Testis (tissue), 2 donors: ENCODE measurements at regions not wholly inside any gene's neighbourhood (a gene's known extent, or its start where the extent isn't known, plus 50 kb on each side); places are given as distances from the start of the nearest gene placed in this dataset.
"Not testable (repeated sequence)": the region's sequence is repeated elsewhere in the genome, so short reads cannot be mapped to it uniquely, and the experiment has no call there.

Source experiments
- DNase-seq: peaks from one replicate; pipeline ENCODE4 v3.0.0-alpha.2; 2019
- H3K27ac ChIP-seq, 2 donors: fragments of 200-600 bp; sonication (generic); one replicate each; pipeline ENCODE4 v1.5.1; 2019
- H3K27me3 ChIP-seq: fragments of 200-600 bp; sonication (generic); one replicate; pipeline ENCODE4 v1.5.1; 2019
- H3K36me3 ChIP-seq: fragments of 200-600 bp; sonication (generic); one replicate; pipeline ENCODE4 v1.5.1; 2017; ENCODE audit warnings: low read depth; ENCODE audit errors: missing control alignments
- H3K4me1 ChIP-seq: fragments of 200-600 bp; sonication (generic); one replicate; pipeline ENCODE4 v1.5.1; 2019
- H3K4me3 ChIP-seq, 2 donors: fragments of 200-600 bp; sonication (generic); one replicate each; pipeline ENCODE4 v1.5.1; 2017 to 2019
- H3K9me3 ChIP-seq: fragments of 200-600 bp; sonication (generic); one replicate; pipeline ENCODE4 v1.5.1; 2017
- POLR2A ChIP-seq: fragments of 450-650 bp; IDR thresholded peaks from one replicate; pipeline ENCODE4 v1.6.1; 2017; ENCODE audit warnings: antibody characterized with exemption, mild to moderate bottlenecking, moderate library complexity
- WGBS, 2 donors: methylation state at CpG; one replicate each; pipeline ENCODE4 v1.1.5; 2018; 5-methylcytosine and 5-hydroxymethylcytosine counted together
- intact Hi-C: fragments of 100-400 bp; cut with DNase I; formaldehyde crosslinking; loops from one replicate; pipeline ENCODE4 v1.15.1; 2023; ENCODE audit warnings: low total_unique reads
- TF ChIP-seq, protein P1 (sequence below), 3 experiments: fragments of 450-650 bp in 2 of 3; fragments of 200-600 bp in 1 of 3; sonication (generic) in 1 of 3; IDR thresholded peaks; one replicate each; pipeline ENCODE4 v1.5.1; 2016 to 2019; ENCODE audit warnings: antibody characterized with exemption in 3 of 3, mild to moderate bottlenecking in 2 of 3, moderate library complexity in 1 of 3

- no peaks in the 10 kb centered on the region for H3K36me3 ChIP-seq
- H3K27ac ChIP-seq: no peak overlapping the region
- H3K27me3 ChIP-seq: no peaks in the 10 kb centered on the region
- H3K4me3 ChIP-seq: no peak overlapping the region
- no peaks in the 10 kb centered on the region for H3K9me3 ChIP-seq
- WGBS, 2 donors: 43 to 58% methylated on average over 6 of the region's 6 CpGs
- no peak for DNase-seq
- H3K4me1 ChIP-seq: no peaks in the 10 kb centered on the region
- intact Hi-C loops: no loop called here
- no peak for TF ChIP-seq POLR2A
- TF ChIP-seq, protein P1, sequence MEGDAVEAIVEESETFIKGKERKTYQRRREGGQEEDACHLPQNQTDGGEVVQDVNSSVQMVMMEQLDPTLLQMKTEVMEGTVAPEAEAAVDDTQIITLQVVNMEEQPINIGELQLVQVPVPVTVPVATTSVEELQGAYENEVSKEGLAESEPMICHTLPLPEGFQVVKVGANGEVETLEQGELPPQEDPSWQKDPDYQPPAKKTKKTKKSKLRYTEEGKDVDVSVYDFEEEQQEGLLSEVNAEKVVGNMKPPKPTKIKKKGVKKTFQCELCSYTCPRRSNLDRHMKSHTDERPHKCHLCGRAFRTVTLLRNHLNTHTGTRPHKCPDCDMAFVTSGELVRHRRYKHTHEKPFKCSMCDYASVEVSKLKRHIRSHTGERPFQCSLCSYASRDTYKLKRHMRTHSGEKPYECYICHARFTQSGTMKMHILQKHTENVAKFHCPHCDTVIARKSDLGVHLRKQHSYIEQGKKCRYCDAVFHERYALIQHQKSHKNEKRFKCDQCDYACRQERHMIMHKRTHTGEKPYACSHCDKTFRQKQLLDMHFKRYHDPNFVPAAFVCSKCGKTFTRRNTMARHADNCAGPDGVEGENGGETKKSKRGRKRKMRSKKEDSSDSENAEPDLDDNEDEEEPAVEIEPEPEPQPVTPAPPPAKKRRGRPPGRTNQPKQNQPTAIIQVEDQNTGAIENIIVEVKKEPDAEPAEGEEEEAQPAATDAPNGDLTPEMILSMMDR (IDR thresholded peaks at IDR 0.05): no peak
Measured at GRCh38 chr14:48616931-48617330, 941.5 kb upstream of the MDGA2 start.

- H3K27me3 ChIP-seq: no peaks in the 10 kb centered on the region
- no peaks in the 10 kb centered on the region for H3K4me1 ChIP-seq
- H3K27ac ChIP-seq: no peak overlapping the region
- no peaks in the 10 kb centered on the region for H3K9me3 ChIP-seq
- no peak for DNase-seq
- 72 to 93% methylated on average over 1 of the region's 1 CpG for WGBS, 2 donors
- intact Hi-C loops: no loop called here
- H3K4me3 ChIP-seq: no peak overlapping the region
- TF ChIP-seq POLR2A: no peak
- TF ChIP-seq, protein P1 (IDR thresholded peaks at IDR 0.05): no peak
- no peaks in the 10 kb centered on the region for H3K36me3 ChIP-seq
Measured at GRCh38 chr14:48615618-48616017, 940.2 kb upstream of the MDGA2 start.

- no peak for TF ChIP-seq POLR2A
- TF ChIP-seq, protein P1 (IDR thresholded peaks at IDR 0.05): no peak
- intact Hi-C loops: no loop called here
- Histone ChIP-seq H3K27ac (no peak overlapping the region), H3K4me3 (no peak overlapping the region), H3K27me3 (no peaks in the 10 kb centered on the region), H3K4me1 (no peaks in the 10 kb centered on the region), H3K36me3 (no peaks in the 10 kb centered on the region), H3K9me3 (no peaks in the 10 kb centered on the region)
- DNase-seq: no peak
- WGBS, 2 donors: 34 to 40% methylated on average over 2 of the region's 2 CpGs
Measured at GRCh38 chr14:48614003-48614402, 938.6 kb upstream of the MDGA2 start.

DNA sequence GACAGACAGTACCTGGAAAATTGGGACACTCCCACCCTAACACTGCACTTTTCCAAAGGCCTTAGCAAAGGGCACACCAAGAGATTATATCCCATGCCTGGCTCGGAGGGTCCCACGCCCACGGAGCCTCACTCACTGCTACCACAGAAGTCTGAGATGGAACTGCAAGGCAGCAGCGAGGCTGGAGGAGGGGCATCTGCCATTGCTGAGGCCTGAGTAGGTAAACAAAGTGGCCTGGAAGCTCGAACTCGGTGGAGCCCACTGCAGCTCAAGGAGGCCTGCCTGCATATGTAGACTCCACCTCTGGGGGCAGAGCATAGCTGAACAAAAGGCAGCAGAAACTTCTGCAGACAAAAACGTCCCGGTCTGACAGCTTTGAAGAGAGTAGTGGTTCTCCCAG, 931.6 kb upstream of the MDGA2 start:
- WGBS, 2 donors: 85% methylated on average over 8 of the region's 8 CpGs; no CpG with 5 or more reads in 1 of the 2 donors
- H3K27ac ChIP-seq, intact Hi-C loops: not testable (repeated sequence)

DNA sequence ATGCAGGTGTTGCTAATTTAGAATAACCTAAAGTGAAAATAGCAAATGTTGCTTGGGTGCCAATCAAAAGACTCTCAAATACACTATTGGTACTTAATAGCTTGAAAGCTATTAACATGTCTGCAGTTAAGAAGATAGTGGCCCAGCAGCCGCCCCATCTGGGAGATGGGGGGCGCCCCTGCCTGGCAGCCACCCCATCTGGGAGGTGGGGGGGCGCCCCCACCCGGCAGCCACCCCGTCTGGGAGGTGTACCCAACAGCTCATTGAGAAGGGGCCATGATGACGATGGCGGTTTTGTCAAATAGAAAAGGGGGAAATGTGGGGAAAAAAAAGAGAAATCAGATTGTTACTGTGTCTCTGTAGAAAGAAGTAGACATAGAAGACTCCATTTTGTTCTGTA, 923.1 kb upstream of the MDGA2 start:
- H3K27me3 ChIP-seq: no peaks in the 10 kb centered on the region
- H3K27ac ChIP-seq: no peak overlapping the region
- no peaks in the 10 kb centered on the region for H3K4me1 ChIP-seq
- DNase-seq: no peak
- WGBS, 2 donors: 86 to 87% methylated on average over 7 of the region's 7 CpGs
- H3K4me3 ChIP-seq: no peak overlapping the region
- no peaks in the 10 kb centered on the region for H3K36me3 ChIP-seq
- no peaks in the 10 kb centered on the region for H3K9me3 ChIP-seq
- intact Hi-C loops: no loop called here
- no peak for TF ChIP-seq POLR2A
- TF ChIP-seq, protein P1 (IDR thresholded peaks at IDR 0.05): no peak

More for the DNA sequence above, 931.6 kb upstream of the MDGA2 start:
- not testable (repeated sequence) for DNase-seq, H3K4me3 ChIP-seq, H3K27me3 ChIP-seq, H3K9me3 ChIP-seq, H3K4me1 ChIP-seq, H3K36me3 ChIP-seq
